ENCODE measurements at regions not wholly inside any gene's neighbourhood (a gene's known extent, or its start where the extent isn't known, plus 50 kb on each side); places are given as distances from the start of the nearest gene placed in this dataset.

DNA sequence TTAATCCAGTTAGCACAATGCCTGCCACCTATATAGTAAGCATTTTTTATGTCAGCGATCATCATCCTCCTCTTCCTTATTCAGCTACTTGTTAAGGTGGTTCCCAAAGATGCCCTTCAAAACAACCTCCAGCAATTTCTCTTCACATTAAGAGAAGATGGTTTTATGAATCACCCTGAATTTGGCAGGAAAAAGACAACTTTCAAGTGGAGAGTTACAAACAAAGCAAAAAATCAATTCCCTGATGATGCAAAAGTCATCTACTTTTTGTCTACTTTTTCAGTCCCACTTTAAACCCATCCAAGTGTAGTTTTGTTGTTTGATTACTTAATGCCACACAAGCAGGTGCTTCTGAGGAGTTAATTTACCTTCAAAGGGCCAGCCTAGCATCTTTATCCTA lies 139.1 kb upstream of the SERP2 start:
- in situ Hi-C loops (cut with HindIII; ENCODE audit: low sequenced_read_pairs): no loop called here

DNA sequence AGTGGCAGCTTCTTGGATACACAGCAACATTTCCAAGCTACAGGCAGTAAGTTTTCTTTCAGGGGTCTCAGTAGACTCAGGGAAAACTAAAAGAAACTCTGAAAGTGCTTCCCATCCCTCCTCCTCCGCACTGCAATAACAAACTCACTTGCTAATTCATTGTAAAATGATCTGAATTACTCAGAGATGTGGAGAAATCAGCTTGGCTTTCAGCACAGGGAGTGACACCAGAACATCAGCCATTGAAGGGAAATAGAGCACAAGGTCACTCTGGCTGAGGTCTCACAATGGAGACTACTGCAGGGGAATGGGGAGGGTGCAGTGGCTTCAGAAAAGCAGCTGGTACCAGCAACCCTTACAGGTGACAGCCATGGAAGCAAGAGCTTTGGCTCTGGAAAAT lies 137.3 kb upstream of the SERP2 start:
- in situ Hi-C loops (cut with HindIII; ENCODE audit: low sequenced_read_pairs): loop anchor here (5.0 kb wide), 2 partner anchors 76 to 201 kb away; no protein-coding TSS in a partner anchor

DNA sequence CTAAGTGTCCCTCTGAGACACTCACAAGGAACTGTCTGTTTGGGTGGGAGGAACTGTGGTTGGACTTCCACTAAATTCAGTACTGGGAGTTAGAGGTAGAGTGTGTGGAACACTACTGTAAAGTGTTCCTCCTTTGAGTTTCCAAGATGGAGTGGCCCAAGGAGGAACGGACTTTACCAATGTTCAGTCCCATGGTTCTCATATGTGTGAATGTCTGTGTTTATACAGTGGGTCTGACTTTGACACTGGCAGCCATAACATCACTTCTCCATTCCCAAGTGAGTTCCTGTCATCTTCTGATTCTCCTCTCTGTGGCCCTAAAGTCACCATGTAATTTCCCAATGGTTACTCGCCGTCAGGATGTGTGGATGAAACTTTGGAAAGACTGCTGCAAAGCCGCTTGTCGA lies 136.8 kb upstream of the SERP2 start:
- in situ Hi-C loops (cut with HindIII; ENCODE audit: low sequenced_read_pairs): loop anchor here (5.0 kb wide), 2 partner anchors 75 to 200 kb away; no protein-coding TSS in a partner anchor

DNA sequence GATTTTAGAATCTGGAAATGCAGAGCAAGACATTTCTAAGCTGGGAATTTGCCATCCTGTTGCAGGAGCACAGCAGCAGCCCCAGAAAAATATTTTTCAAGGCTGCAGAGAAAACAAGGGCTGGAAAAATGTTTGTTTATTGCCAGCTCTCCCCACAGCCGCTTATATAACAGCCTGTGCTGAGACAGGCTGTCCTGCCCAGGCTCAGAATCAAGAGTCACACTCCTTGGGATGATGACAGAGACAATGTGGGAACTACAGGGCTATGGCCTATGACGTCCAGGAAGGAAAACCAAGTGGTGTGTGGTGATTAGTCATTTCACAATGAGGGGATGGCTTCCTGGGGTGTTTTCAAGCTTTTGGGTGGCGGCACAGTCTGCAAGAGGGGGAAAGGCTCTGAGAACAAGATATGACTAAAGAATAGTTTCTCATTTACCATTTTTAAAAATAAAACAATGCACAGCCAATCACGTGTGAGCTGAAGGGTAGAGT lies 136.3 kb upstream of the SERP2 start:
- in situ Hi-C loops (cut with HindIII; ENCODE audit: low sequenced_read_pairs): loop anchor here (5.0 kb wide), 2 partner anchors 75 to 200 kb away; no protein-coding TSS in a partner anchor

DNA sequence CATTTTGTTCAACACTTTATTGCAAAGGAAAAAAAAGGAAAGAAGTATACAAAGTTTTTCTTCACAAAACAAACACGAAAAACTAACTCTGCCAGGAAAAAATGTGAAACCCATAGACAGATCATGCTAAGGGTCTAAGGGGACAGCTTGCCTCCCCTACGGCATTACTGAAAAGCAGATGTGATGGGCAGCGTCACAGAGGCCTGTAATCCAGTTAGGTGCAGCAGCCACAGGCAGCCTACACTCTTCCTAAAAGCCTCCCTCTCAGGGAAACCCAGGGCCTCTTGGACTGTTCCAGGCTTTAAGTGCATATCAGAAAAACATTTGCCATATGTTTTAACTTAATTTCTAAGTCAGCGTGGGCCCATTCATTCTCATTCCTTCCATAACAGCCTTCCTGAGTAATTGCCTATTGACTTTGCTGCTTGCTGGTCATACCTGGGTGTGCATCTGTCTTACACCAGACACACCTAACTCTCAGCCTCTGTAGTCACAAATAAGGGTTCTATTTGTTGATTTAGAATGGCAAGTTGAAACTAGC lies 135.7 kb upstream of the SERP2 start:
- in situ Hi-C loops (cut with HindIII; ENCODE audit: low sequenced_read_pairs): loop anchor here (5.0 kb wide), 2 partner anchors 74 to 199 kb away; no protein-coding TSS in a partner anchor

GRCh38 chr13:44240611-44241145 lies 132.9 kb upstream of the SERP2 start:
- in situ Hi-C loops (cut with HindIII; ENCODE audit: low sequenced_read_pairs): no loop called here

- in situ Hi-C loops (cut with HindIII; ENCODE audit: low sequenced_read_pairs): no loop called here
Observed at GRCh38 chr13:44241638-44242037, 132.0 kb upstream of the SERP2 start.

DNA sequence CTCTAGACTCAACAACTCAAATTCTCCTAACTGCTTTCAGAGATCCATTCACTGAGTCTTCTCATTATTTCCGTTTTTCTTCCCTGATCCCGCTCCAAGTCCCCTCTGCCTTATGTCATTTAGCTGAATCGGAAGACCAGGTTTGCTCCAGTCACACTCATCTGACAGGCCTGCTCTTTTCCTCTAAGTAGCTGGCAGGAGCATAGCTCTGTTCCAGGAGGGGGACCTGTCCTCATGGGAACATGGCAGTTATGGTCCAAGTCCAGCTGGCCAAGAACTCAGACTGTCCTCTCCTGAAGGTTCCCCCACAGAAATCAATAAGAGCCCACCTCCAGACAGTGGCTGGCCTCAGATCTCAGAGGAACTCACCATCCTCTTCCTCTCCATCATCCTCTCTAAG lies 130.9 kb upstream of the SERP2 start:
- in situ Hi-C loops (cut with HindIII; ENCODE audit: low sequenced_read_pairs): no loop called here

GRCh38 chr13:44243198-44243857 lies 130.3 kb upstream of the SERP2 start:
- in situ Hi-C loops (cut with HindIII; ENCODE audit: low sequenced_read_pairs): no loop called here

GRCh38 chr13:44244288-44244687 lies 129.3 kb upstream of the SERP2 start:
- in situ Hi-C loops (cut with HindIII; ENCODE audit: low sequenced_read_pairs): no loop called here

- in situ Hi-C loops (cut with HindIII; ENCODE audit: low sequenced_read_pairs): no loop called here
Observed at GRCh38 chr13:44249431-44249836, 124.2 kb upstream of the SERP2 start.

DNA sequence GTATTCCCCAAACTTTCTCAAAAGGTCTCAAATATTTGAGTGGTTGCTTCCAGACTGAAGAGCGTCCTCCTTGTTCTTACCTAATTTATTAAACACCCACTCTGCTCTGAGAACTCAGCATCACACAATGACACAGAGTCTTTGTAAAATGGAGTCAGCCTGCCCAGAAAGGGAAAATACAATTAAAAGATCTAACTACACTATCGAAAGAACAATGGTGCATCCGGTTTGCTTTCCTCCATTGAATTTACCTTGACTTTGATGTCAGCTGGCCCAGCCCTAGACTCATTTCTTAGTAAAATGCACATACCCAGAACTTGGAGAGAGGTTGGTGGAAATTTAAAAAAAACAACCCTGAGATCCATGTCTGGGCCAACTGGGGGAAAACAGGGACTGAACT lies 120.7 kb upstream of the SERP2 start:
- in situ Hi-C loops (cut with HindIII; ENCODE audit: low sequenced_read_pairs): no loop called here

- in situ Hi-C loops (cut with HindIII; ENCODE audit: low sequenced_read_pairs): no loop called here
Observed at GRCh38 chr13:44255771-44256364, 117.8 kb upstream of the SERP2 start.

DNA sequence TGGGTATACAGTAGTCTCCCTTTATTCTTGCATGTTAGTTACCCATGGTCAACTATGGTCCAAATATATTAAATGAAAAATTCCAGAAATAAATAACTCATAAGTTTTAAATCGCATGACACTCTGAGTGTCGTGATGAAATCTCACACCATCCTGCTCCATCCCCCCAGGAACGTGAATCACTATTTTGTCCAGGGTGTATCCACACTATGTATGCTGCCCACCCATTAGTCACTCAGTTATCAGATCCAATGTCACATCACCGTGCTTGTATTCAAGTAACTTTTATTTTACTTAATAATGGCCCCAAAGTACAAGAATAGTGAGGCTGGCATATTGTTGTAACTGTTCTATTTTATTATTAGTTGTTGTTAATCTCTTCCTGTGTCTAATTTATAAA lies 115.8 kb upstream of the SERP2 start:
- in situ Hi-C loops (cut with HindIII; ENCODE audit: low sequenced_read_pairs): no loop called here

- in situ Hi-C loops (cut with HindIII; ENCODE audit: low sequenced_read_pairs): no loop called here
Observed at GRCh38 chr13:44259045-44260027, 114.3 kb upstream of the SERP2 start.

- in situ Hi-C loops (cut with HindIII; ENCODE audit: low sequenced_read_pairs): no loop called here
Observed at GRCh38 chr13:44260336-44260735, 113.3 kb upstream of the SERP2 start.

DNA sequence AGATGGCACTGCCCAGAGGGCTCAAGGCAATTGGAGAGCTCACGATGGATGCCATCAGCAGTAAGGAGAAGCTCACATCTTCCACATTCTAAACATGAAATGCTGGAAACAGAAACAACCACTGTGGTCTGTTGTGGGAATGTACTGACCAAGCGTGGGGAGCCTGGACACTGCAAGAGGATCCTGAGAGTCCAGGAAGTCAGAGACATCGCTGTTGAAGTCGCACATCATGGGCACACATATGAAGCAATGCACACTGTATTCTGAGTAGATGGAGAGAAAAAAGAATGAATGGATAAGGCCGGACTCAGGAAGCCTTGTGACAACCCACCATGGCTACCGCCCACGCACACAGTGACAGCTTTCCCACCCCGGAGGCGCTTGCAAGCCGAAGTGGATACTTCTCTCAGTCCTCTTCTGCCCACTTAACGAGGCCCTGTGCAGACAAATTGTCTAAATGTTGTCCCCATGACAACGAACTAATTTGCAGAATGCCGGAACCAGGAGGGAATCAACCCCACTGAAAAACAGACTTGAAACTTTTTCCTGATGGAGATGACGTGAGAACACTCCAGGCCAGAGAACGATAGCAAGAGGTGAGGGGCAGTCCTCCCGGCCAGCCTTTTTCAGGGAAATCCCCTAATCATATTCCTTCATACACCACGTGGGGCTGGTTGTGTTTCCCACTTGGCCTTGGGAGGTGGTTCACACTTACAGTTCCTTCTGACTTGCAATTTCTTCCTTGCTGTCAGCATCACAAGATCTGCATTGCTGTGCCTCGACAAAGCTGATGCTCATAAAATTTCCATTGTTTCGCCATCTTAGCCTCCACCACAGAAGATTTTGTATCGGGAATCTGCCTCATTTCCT lies 109.6 kb upstream of the SERP2 start:
- in situ Hi-C loops (cut with HindIII; ENCODE audit: low sequenced_read_pairs): no loop called here

DNA sequence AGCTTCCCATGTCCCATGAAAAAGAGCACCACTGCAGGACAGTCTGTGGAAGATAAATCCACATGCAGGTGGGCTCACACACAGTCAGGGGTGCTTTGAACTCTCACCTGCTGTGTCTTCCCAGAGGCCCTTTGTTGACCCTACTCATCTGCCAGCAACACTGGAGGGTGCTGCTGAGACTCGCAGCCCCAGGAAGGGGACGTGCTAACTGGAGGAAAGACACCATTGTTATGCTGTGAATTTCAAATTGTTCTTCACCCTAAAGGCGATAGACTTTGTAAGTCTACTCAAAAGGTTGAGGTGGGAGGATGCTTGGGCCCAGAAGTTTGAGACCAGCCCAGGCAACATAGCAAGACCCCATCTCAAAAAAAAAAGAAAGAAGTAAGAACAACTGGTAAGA lies 107.3 kb upstream of the SERP2 start:
- in situ Hi-C loops (cut with HindIII; ENCODE audit: low sequenced_read_pairs): no loop called here

- in situ Hi-C loops (cut with HindIII; ENCODE audit: low sequenced_read_pairs): no loop called here
Observed at GRCh38 chr13:44266772-44267171, 106.9 kb upstream of the SERP2 start.

DNA sequence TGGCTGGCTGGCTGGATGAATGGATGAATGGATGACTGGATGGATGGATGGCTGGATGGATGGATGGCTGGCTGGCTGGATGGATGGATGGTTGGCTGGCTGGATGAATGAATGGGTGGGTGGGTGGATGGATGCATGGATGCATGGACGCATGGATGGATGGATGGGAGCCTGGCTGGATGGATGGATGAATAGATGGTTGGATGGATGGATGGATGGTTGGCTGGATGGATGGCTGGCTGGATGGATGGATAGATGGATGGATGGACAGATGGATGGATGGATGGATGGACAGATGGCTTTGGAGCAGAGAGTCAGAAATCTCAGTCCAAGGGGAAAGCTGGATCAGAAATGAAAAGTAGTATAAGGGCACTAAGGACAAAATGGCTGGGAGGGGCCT lies 106.4 kb upstream of the SERP2 start:
- in situ Hi-C loops (cut with HindIII; ENCODE audit: low sequenced_read_pairs): no loop called here

All from endothelial cell of hepatic sinusoid (primary cell).